ENCODE measurements at regions not wholly inside any gene's neighbourhood (a gene's known extent, or its start where the extent isn't known, plus 50 kb on each side); places are given as distances from the start of the nearest gene placed in this dataset.

DNA sequence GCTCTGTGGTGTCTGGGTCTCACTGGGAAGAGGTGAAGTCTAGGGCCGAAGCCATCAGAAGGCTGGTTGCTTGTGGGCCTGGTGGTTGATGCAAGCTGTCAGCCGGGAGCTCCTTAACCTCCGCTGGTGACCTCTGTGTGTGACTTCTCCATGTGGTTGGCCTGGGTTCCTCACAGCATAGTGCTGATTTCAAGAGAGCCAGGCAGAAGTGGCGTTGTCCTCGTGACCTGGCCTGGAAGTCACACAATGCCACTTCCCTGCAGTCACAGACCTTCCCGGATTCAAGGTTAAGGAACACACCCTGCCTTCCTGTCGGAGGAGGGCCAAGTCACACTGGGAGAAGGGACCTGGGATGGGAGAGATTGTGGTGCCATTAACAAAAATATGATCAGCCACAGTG is 303.7 kb upstream of the HS6ST1 start:
- DNase-seq, result no peak

DNA sequence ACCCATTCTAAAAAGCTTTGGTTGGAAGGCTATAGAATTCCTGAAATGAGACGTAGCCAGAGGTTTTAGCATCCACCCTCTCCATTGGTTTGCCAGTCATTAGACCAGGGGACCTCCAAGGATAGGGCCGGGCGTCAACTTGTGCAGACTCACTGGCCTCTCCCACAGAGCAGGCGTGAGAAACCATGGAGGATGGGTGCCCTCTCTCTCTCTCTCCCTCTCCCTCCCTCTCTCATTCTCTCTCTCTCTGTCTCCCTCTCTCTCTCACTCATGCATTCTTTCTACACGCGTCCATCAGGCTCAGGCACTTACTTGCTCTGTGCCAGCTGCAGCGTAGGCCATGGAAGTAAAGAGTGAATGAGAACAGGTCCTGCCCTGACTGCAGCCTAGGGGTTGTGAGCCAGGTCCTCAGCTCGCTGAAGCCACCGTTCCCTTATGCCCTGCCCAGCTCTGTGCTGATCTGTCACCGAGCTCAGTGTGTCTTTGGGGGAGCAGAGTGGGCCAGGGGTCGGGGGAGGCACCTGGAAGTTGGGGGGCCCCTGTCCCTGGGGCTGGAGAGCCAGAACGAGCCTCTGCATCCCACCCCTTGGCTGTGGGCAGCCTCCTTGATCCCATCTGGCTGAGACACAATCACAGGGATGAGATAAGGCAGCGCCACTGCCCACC is 304.4 kb upstream of the HS6ST1 start:
- DNase-seq, result no peak

DNA sequence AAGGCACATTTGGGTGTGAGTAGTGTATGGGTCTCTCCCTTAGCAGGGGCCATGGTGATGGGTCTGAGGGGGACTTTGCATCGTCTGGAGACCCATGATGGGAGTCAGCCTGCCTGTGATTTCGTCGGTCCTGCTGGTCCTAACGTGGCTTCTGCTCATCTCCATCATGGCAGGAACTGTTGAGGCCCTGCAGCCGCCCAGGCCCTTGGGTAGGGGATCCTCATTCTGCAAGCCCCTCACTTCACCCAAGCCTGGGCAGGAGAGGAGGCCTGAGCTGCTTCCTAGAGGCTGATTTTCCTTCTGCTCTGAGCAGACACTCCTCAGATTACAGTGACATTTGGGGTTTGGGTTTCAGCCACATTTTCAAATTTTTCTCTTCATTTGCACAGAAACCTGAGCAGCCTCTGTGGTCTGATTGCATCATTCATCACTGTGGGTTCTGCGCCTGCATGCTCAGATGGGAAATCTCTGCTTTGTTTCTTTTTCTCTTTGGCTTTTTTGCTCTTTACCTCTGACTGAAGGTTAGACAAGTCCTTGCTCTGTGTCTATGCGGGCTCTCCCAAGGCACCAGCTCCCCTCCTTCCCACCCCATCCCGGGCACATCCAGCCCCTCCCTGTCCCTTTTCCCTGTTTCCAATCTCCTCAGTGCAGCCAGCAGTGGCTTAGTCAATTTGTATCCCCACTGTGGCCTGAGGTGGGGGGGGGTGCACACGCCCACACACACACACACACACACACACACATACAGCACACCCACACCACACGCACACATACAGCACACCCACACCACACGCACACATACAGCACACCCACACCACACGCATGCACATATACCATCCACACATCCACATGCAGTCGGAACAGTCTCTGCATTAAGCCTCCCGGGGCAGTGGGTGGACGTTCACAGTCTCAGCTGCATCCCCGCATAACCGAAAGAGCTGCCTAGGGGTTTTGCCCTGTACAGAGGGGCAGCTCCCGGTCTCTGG is 305.4 kb upstream of the HS6ST1 start:
- peak in 1 of 5 experiments; percentile 87 for DNase-seq

- DNase-seq, result no peak
Measured at GRCh38 chr2:128624956-128625355, 306.3 kb upstream of the HS6ST1 start.

DNA sequence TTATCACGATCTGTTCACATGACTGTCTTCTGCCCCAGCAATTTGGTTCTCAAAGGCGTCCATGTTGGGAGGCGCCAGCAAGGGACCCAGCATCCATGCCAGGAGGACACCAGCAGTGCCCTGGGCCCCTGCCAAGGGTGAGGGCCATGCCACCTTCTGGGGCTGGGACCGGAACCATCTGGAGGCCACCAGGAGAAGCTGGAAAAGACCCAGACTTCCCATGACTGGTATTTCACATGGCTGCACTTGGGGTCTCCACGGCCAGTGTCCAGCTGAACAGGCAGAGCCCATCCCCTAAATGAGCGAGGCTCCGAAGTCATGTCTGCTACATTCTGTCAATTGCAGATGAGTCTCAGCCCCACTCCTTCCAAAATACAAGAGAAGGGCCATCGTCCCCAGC is 306.8 kb upstream of the HS6ST1 start:
- DNase-seq, result no peak

- DNase-seq, result no peak
Measured at GRCh38 chr2:128625963-128626759, 307.5 kb upstream of the HS6ST1 start.

DNA sequence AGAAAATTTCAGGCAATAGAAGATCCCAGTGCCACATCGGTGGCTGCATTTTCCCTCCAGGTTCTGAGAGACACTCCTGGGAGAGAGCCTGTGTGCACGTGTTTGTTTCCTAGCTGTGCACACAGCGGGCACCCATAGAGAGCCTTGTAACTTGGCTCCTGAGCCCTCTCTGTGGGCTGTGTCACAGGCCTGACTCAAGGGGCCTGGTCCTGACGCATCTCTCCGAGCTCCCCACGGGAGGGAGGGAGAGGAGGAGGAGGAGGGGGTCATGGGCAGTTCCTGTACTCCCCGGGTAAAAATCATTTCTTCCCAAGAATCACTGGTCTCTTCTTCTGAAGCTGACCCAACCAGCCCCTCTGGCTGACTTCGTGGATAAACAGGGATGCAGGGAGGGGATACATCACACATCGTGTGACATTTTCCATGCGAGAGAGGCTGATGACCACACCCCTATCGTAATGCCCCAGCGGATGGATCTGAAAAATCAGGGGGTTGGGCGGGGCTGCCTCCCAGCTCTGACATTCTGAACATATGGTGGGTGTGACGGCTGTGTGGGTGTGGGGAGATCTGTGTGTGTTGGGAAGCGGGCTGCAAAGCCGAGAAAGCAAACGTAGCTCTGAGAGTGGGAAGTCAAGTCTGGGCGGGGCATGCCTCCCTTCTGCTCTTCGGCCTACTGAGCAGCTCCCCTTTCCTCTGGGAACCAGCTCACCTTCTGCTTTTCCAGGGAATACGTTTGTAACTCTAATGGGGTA is 308.3 kb upstream of the HS6ST1 start:
- DNase-seq, result no peak

- no peak for DNase-seq
Measured at GRCh38 chr2:128628206-128628605, 309.5 kb upstream of the HS6ST1 start.

DNA sequence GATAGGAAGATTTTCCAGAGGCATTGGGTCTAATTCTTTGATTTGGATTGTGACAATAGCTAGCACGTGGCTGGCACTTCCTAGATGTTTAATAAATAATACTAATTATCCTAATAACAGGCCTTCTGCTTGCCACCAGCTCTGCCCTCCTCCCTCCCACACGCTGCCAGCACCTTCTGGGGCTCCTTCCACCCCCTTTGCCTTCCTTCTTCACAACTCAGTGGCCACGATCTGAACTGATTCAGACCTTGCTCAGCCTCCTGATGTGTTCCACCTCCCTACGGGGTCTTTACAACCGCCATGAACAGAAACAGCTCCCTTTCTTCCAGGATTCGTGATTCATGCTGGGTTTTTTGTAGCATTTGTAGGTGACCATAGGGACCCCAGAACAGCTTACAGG is 310.3 kb upstream of the HS6ST1 start:
- no peak for DNase-seq

DNA sequence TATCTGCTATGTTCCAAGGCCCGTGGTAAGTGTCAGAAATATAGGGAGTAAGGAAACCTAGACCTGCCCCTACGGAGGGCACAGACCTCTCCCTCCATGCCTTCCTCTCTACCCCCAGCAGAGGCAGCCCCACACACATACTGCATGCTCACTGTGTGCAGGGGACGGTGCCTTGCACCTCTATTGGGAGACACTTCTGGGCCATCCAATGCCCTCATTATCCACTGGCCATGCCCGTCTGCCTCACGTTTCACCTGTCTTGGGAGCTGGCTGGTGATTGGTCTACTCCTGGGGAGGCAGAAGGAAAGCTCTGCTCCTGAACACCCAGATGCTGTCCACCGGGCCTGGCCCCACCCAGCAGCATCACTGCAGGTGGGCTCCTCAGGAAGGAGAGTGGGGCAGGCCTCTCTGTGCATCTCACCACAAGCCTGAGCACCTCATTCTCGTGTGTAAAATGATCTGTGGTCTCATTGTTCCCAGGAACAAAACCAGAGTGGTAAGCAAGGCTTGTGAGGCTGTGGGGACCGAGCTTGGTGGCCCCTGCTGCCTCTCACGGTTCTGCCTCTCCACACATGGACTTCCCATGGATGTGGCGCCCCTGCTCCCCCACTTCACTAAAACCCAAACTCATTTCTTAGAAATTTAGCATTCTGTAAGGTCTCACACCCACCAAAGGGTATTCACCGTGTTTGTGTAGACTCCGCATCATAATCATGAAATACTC is 312.5 kb upstream of the HS6ST1 start:
- no peak for DNase-seq

- no peak for DNase-seq
Measured at GRCh38 chr2:128631698-128632500, 313.2 kb upstream of the HS6ST1 start.

DNA sequence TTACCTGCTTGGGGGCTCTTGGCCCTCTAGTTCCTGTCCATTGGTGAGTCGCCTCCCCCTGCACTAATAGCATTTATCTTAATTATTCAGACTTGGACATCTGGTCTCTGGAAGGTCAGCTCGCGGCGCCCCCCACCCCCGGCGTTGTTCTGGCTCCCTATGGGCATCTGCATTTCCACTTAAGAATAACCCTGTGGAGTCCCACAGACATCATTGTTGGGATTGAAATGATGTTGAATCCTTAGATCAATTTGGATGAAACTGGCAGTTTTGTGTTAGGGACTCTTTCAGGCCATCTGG is 313.8 kb upstream of the HS6ST1 start:
- DNase-seq, result no peak

DNA sequence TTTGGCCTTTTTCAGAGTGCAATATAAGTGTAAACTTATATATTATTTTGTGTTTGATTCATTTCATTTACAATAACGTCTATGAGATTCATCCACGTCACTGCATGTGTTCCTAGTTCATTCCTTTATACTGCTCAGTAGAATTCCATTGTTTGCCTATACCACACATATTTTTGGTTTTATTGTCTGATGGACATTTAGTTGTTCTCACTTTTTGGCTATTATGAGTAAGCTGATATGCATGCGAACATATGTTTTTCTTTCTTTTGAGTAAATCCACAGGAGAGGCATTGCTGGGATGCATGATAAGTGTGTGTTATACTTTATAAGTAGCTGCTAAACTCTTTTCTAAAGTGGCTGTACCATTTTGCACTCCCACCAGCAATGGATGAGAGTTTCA is 314.8 kb upstream of the HS6ST1 start:
- no peak for DNase-seq

DNA sequence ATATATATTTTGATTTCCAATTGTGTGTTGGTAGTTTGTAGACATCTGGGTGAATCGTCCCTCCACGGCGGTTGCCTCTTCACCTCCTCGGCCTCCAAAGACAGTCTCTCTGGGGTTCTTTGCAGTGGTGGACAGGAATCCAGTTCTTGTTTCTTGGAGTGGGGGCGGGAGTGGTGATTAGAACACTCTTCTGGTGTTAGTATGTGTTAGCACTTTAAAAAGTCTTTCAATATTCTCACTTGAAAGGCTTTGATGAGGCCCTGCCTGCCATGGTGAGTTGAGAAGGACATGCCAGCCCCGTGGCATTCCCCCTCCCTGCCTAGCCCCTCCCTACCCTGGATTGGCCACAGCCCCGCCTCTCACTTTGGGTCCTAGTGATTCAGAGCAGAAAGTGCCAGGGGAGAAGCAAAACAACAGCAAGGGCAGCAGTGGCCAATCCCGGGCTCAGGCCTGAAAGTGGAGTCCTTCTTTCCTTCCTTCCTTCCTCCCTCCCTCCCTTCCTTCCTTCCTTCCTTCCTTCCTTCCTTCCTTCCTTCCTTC is 316.8 kb upstream of the HS6ST1 start:
- no peak for DNase-seq

DNA sequence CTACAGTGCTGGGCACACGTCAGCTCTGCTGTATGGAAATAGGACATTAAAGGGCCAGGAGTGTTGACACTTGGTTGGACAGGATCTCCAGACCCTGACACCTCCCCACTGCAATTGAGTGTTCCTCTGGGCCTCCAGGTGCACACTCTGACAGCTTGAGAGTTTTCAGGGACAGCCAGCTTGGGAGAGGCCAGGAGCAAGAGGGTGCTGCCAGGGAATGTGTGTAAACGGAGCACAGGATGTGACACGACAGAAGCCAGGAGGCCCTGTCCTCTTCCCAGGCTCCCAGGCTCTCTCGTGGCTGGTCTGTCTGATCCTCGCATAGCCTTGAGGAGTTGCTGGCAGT is 318.1 kb upstream of the HS6ST1 start:
- DNase-seq, result no peak

DNA sequence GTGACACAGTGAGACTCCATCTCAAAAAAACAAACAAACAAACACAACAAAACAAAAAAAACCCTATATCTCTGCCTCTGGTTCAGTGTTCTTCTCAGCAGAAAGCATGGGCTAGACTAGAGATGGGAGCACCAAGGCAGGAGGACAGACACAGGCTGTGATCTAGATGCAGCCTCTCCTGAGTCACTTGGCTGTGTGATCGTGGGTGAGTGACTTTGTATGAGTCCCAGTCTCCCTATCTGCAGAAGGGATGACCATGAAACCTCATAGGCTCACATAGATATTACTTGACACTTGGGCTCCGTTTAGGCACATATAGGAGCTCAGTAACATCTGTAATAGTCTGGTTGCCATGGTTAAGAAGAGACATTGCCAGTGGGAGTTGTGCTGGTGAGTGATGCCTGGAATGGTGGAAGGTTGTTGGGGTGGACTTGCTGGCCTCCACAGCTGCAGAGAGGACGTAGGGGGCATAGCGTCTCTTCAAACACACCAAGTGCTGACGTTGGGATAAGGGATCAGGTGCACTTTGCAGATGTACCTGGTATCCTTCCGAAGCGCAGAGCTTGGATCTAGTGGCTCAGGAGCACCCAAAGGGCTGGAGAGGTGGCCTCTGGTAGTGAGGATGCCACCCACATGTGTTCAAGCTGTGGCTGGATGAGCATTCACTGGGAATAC is 318.9 kb upstream of the HS6ST1 start:
- DNase-seq, result no peak

- DNase-seq, result no peak
Measured at GRCh38 chr2:128638341-128639119, 319.9 kb upstream of the HS6ST1 start.

GRCh38 chr2:128639120-128639477 is 320.4 kb upstream of the HS6ST1 start:
- no peak for DNase-seq

- DNase-seq, result no peak
Measured at GRCh38 chr2:128639693-128640092, 321.0 kb upstream of the HS6ST1 start.

All from T-helper 2 cell (primary cell).